Skin of body (tissue), 1 donor: ENCODE measurements at regions not wholly inside any gene's neighbourhood (a gene's known extent, or its start where the extent isn't known, plus 50 kb on each side); places are given as distances from the start of the nearest gene placed in this dataset.

Experiments
- DNase-seq: peaks from one replicate; lab custom pipeline; 2025; lab: John Stamatoyannopoulos, UW

DNA sequence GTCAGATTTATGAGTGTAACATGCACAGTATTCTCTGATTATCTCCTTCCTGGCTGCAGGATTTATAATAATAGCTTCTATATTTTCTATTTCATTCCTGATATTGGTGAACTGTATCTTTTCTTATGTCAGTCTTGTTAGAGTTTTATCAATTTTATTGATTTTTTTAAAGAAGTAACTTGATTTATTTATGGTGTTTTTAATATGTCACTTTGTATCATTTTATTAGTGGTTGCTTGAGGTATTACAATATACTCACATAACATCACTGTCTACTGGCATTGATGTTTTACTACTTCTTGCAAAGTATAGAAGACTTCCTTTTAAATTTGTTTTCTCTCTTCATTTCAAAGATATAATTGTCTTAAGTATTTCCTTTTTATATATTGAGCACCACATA is 270.5 kb upstream of the GYPC start:
- no peak for DNase-seq

DNA sequence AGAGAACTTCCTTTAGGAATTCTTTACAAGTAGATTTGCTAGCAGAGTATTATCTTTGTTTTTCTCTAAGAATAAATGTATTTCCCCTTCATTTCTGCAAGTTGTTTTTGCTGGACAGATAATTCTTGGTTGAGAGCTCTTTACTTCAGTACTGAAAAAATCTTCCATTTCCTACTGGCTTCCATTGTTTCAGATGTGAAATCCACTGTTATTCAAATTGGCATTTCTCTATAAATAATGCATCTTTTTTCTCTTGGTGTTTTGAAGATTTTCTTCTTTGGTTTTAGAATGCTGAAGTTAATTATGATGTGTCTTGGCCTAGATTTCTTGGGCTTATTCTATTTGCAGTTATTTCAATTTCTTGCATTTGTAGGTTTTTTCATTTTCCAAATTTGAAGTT is 270.0 kb upstream of the GYPC start:
- no peak for DNase-seq

DNA sequence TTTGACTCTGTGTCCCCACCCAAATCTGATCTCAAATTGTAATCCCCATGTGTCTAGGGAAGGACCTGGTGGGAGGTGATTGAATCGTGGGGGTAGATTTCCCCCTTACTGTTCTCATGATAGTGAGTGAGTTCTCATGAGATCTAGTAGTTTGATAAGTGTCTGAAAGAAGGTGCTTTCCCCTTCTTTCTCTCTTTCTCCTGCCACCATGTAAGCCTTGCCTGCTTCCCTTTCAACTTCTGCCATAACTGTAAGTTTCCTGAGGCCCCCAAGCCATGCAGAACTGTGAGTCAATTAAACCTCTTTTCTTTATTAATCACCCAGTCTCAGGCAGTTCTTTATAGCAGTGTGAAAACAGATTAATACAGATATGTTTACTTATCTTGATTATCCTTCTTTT is 266.5 kb upstream of the GYPC start:
- DNase-seq = no peak

- DNase-seq = no peak
Observed at GRCh38 chr2:126392889-126393288, 263.1 kb upstream of the GYPC start.

DNA sequence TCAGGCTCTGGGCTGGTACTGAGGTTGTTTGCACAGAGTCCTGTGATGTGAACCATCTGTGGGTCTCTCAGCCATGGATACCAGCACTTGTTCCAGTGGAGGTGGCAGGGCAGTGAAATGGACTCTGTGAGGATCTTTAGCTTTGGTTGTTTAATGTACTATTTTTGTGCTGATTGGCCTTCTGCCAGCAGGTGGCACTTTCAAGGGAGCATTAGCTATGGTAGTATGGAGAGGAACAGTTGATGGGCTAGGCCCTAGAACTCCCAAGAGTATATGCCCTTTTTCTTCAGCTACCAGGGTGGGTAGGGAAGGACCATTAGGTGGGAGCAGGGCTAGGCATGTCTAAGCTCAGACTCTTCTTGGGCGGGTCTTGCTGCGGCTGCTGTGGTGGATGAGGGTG is 257.0 kb upstream of the GYPC start:
- no peak for DNase-seq

DNA sequence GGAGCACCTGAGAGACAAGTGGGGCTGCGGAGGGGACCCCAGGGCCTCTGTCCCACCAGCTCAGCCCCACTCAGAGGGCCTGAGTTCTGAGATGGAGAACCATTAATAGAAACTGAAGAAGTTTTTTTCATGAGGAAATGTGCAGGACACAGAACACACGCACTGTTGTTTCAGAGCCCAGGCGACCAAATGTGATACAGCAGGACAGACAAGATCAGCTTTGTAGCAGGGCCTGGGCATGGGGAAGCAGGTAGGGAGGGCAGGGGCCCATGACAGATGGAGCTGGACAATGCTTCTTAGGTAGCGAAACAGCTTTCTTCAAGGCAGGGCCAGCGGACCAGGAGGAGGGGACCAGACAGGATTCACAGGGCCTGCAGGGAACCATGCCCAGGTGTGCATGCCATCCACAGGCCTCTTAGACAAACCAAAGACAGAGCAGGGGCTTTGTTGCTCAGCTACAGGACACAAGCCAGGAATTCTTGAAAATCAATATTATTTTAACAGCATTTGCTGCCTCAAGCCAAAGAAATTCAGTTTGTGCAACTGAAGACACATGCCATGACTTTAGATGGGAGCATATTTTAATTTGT is 252.8 kb upstream of the GYPC start:
- no peak for DNase-seq

GRCh38 chr2:126406267-126406666 is 249.7 kb upstream of the GYPC start:
- no peak for DNase-seq

GRCh38 chr2:126408671-126409070 is 247.3 kb upstream of the GYPC start:
- DNase-seq = no peak

GRCh38 chr2:126409850-126410249 is 246.1 kb upstream of the GYPC start:
- no peak for DNase-seq

DNA sequence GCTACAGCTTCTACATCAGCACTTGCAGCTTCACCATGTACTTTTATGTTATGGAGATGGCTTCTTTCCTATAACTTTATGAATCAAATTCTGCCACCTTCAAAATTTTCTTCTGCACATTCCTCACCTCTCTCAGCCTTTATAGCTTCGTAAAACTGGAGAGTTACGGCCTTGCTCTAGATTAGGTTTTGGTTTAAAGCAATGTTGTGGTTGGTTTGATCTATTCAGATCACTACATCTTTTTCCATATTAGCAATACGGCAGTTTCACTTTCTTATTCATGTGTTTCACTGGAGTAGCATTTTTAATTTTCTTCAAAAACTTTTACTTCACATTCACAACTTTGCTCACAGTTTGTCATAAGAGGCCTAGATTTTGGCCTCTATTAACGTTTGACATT is 242.9 kb upstream of the GYPC start:
- no peak for DNase-seq

DNA sequence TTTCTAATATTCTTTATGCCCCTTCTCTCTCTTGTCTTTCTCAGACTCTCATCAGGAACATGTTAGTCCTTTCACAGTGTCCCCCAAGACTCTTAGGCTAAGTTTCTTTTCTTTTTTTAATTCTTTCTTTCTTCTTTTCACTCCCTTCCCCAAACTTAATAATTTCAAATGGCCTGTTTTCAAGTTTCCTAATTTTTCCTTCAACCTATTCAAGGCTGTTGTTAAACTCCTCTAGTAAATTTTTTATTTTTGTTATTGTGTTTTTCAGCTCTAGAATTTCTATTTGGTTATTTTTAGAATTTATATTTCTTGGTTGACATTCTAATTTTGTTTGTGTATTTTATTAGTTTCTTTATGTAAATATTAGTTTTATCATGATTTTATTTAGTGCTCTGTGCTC is 236.6 kb upstream of the GYPC start:
- DNase-seq = no peak

- DNase-seq = no peak
Observed at GRCh38 chr2:126425943-126426342, 230.0 kb upstream of the GYPC start.

DNA sequence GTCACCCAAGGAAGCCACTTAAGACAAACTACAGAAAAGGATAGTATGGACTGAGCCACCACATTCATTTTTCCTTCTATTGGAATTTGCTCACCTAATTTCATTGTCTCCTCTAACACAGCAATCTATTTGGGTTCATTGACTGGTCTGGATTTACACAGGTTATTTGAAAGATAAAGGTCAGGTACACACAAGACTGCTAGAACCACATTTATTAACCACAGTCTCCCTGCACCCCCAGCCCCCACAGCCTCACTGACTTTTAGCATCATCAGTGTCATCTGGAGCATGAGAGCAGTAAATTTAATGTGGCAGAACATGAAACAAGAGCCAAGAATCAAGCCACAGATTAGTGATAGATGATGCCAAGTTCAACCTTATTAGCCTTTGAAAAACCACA is 226.9 kb upstream of the GYPC start:
- no peak for DNase-seq

GRCh38 chr2:126431136-126431535 is 224.8 kb upstream of the GYPC start:
- DNase-seq = no peak

- no peak for DNase-seq
Observed at GRCh38 chr2:126436411-126436810, 219.5 kb upstream of the GYPC start.

DNA sequence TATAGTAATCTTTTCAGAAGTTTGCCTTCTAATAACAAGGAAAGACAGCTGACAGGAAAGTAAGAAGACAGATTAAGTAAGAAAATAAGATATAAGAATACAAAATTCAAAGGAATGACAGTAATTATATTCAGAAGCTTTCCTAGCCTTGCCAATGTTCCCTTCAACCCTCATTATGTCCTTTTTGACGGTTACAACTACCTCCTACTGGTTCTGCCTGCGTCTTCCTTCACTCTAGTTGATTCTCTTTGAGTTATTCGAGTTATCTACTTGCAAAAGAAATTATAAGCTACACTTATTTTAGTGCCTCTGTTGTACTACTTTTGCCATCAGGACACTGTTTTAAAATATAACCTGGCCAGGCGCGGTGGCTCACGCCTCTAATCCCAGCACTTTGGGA is 218.9 kb upstream of the GYPC start:
- DNase-seq = no peak

GRCh38 chr2:126444512-126444911 is 211.4 kb upstream of the GYPC start:
- DNase-seq = no peak

- DNase-seq = no peak
Observed at GRCh38 chr2:126446106-126446695, 209.8 kb upstream of the GYPC start.

DNA sequence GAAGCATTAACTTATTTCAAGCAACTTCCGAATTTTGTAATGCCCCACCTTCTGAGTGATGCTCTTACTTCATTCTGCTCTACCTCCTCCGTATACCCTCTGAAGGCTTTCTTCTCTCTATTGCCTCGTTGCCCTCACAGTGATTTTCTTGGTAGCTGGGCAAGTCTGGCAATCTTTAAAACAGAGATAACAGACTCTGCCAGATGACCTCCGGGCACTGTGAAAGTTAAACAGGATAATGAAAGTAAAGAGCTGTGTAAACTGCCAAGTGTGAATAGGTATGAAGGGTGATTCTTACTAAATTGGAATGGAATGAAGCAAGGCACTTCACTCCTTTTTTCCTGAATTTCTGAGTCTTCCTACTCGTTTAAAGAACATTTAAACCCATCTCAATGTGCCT is 207.3 kb upstream of the GYPC start:
- DNase-seq = no peak

DNA sequence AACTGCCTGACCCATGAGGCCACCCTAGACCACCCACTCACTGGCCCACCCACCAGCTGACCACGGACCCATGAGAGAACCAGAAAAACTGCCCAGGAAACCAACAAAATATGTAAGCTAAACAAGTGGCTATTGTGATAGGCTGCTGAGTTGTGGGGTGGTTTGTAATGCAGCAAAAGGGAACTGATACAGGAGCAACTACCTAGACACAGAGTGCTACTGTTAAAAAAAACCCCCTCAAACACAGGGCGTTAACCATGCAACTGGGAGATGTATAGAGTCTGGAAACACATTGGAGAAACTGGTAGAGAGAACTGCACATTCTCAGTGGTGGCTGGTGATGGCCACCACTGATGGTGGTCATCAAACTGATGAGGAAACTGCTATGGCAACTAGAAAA is 206.3 kb upstream of the GYPC start:
- DNase-seq = no peak

GRCh38 chr2:126463892-126464674 is 191.9 kb upstream of the GYPC start:
- DNase-seq = no peak

GRCh38 chr2:126467367-126468054 is 188.4 kb upstream of the GYPC start:
- DNase-seq = no peak

GRCh38 chr2:126475031-126475430 is 180.9 kb upstream of the GYPC start:
- DNase-seq = no peak
